Left lung (tissue), 4 donors: ENCODE measurements at regions not wholly inside any gene's neighbourhood (a gene's known extent, or its start where the extent isn't known, plus 50 kb on each side); places are given as distances from the start of the nearest gene placed in this dataset.

Source experiments
- ATAC-seq: fragments of 200-7000 bp; cut with Tn5 transposase; one replicate; pipeline ENCODE4 v1.9.1; 2020; ENCODE audit warnings: moderate library complexity
- DNase-seq, 4 donors: peaks; one replicate each; pipeline ENCODE4 v3.0.0-alpha.2; 2013 to 2020
- H3K27ac ChIP-seq, 2 donors: fragments of 200-600 bp; sonication (generic) in 1 of 2; one replicate each; pipeline versions ENCODE4 v1.5.0 to v1.8.0; 2020 to 2021
- H3K27me3 ChIP-seq, 2 donors: fragments of 200-600 bp; sonication (generic) in 1 of 2; one replicate each; pipeline versions ENCODE4 v1.5.0 to v1.8.0; 2020 to 2021
- H3K36me3 ChIP-seq, 2 donors: fragments of 200-600 bp; sonication (generic) in 1 of 2; one replicate each; pipeline versions ENCODE4 v1.5.0 to v1.8.0; 2020 to 2021
- H3K4me1 ChIP-seq, 2 donors: fragments of 200-600 bp; one replicate each; pipeline ENCODE4 v1.8.0; 2021
- H3K4me3 ChIP-seq, 2 donors: fragments of 200-600 bp; sonication (generic) in 1 of 2; one replicate each; pipeline versions ENCODE4 v1.5.0 to v1.8.0; 2020 to 2021; ENCODE audit warnings: mild to moderate bottlenecking in 1 of 2
- H3K9me3 ChIP-seq, 2 donors: fragments of 200-600 bp; sonication (generic) in 1 of 2; one replicate each; pipeline versions ENCODE4 v1.5.0 to v1.8.0; 2020 to 2021
- intact Hi-C, 2 donors: fragments of 100-400 bp; cut with DNase I; formaldehyde crosslinking; loops; one replicate each; pipeline versions ENCODE4 v1.11.2 to v1.14.2; 2022
- TF ChIP-seq, protein P1 (sequence below), 2 donors: fragments of 200-600 bp; sonication (generic) in 1 of 2; IDR thresholded peaks; one replicate each; pipeline versions ENCODE4 v1.5.0 to v1.8.0; 2021; ENCODE audit warnings: antibody characterized with exemption in 2 of 2
- donor health status: DM: no; HTN: yes; CAD: no.
- donor health status: DM: no; HTN: no; CAD: no.

DNA sequence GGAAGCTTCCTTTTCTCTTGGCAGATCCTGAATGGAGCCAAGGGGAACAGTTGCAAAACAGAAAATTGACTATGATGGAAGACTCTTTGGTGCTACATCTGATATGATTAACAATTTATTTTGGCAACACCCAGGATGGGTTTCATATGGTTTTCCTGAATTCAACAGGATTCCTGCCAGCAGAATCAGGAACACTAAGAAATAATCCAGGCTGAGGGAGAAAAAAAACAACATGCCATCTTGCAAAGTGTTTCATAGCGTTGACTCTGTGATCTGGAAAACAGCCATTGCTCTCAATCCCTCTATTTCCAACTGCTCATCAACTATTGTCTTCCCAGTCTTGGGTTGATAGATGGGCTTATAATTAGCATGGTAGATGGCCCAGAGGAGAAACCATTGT lies 303.8 kb upstream of the KLF3 start:
- no peaks in the 10 kb centered on the region for H3K9me3 ChIP-seq
- H3K4me1 ChIP-seq = no peaks in the 10 kb centered on the region
- no peak overlapping the region for H3K4me3 ChIP-seq
- intact Hi-C loops = no loop called here
- H3K27ac ChIP-seq = no peak overlapping the region
- no peak for DNase-seq
- TF ChIP-seq, protein P1, sequence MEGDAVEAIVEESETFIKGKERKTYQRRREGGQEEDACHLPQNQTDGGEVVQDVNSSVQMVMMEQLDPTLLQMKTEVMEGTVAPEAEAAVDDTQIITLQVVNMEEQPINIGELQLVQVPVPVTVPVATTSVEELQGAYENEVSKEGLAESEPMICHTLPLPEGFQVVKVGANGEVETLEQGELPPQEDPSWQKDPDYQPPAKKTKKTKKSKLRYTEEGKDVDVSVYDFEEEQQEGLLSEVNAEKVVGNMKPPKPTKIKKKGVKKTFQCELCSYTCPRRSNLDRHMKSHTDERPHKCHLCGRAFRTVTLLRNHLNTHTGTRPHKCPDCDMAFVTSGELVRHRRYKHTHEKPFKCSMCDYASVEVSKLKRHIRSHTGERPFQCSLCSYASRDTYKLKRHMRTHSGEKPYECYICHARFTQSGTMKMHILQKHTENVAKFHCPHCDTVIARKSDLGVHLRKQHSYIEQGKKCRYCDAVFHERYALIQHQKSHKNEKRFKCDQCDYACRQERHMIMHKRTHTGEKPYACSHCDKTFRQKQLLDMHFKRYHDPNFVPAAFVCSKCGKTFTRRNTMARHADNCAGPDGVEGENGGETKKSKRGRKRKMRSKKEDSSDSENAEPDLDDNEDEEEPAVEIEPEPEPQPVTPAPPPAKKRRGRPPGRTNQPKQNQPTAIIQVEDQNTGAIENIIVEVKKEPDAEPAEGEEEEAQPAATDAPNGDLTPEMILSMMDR (IDR thresholded peaks at IDR 0.05) = no peak
- H3K36me3 ChIP-seq = no peaks in the 10 kb centered on the region
- no peaks in the 10 kb centered on the region for H3K27me3 ChIP-seq
- ATAC-seq = no peak

DNA sequence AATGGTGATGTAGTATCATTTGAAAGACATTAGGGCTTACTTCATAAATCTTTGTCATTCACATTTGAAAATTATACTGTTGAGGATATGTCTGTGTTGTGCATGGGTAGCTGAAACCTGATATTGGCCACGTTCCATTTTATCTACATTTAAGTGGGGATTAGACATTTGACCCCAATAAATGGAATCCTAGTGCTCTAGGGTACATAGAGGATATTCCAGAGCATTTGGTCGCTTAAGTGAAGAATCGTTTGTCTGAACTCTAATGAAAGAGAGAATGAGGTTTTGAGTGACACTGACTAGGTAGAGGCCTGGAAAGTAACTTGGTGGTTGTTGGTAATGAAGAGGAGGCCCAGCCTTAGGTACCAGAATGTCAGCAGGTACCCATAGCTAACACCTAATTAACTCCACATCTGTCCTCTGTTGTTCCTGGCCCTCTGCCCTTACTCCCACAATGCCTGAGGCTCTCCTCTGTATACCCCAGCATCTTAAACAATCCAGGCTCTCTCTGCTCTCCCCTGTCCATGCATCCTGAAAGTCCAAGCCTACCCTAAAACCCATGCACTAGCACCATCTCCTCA lies 299.5 kb upstream of the KLF3 start:
- no peak overlapping the region for H3K27ac ChIP-seq
- ATAC-seq = no peak
- intact Hi-C loops = no loop called here
- no peak for DNase-seq
- H3K36me3 ChIP-seq = no peaks in the 10 kb centered on the region
- TF ChIP-seq, protein P1 (IDR thresholded peaks at IDR 0.05) = no peak
- H3K4me3 ChIP-seq = no peak overlapping the region
- no peaks in the 10 kb centered on the region for H3K27me3 ChIP-seq
- peaks cover 0 to 7% of the 10 kb centered on the region in 2 donors for H3K4me1 ChIP-seq
- no peaks in the 10 kb centered on the region for H3K9me3 ChIP-seq

DNA sequence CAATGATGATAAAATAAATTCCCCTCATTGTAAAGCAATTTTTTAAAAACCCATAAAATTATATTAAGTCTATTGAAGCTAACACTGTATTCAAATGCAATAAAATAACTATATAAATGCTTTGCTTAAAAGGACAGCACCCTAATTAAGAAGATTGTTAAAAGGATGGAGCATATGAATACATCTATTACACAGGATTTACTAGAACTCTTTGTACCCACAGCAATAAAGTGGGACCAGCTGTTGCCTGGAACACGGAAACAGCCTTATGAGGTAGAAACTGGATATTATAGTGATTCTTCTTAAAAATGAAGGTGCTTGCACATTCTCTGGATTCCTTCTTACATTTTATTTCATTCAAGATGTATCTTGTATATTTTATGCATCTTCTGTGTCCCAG lies 298.7 kb upstream of the KLF3 start:
- no peak overlapping the region for H3K4me3 ChIP-seq
- TF ChIP-seq, protein P1 (IDR thresholded peaks at IDR 0.05) = no peak
- peaks cover 0 to 7% of the 10 kb centered on the region in 2 donors for H3K4me1 ChIP-seq
- no peak for DNase-seq
- no peak for ATAC-seq
- H3K27ac ChIP-seq = no peak overlapping the region
- intact Hi-C loops = no loop called here
- no peaks in the 10 kb centered on the region for H3K9me3 ChIP-seq
- H3K27me3 ChIP-seq = no peaks in the 10 kb centered on the region
- no peaks in the 10 kb centered on the region for H3K36me3 ChIP-seq

DNA sequence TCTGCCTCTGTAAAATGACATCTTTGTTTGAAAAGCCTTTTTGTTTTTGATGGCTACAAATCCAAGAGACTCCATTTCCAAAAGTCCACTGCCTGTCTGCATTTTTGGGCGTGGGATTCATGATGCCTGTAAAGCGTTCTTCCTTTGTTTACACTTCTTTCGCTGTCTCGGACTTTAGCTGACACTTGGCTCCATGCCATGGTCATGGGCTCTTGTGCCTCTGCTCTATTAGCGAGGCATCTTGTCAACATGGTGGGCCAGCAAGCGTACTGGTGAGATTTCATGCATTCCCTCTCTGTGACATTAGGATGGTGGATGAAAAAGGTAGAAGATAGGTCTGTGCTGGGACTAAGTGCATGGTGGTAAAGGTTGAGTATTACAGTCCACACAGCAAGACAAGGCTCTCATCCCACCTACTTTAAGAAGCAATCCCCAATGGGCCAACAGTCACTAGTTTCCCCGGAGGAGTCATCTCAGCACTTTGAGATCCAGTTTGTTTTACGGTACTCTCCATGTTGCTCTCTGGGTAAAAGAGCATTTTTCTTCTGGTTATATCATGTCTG lies 298.2 kb upstream of the KLF3 start:
- intact Hi-C loops = no loop called here
- Histone ChIP-seq H3K36me3 (no peaks in the 10 kb centered on the region), H3K27ac (no peak overlapping the region), H3K4me3 (no peak overlapping the region), H3K9me3 (no peaks in the 10 kb centered on the region), H3K4me1 (peaks cover 0 to 7% of the 10 kb centered on the region in 2 donors), H3K27me3 (no peaks in the 10 kb centered on the region)
- TF ChIP-seq, protein P1 (IDR thresholded peaks at IDR 0.05) = no peak
- ATAC-seq (no peak), DNase-seq (no peak)

DNA sequence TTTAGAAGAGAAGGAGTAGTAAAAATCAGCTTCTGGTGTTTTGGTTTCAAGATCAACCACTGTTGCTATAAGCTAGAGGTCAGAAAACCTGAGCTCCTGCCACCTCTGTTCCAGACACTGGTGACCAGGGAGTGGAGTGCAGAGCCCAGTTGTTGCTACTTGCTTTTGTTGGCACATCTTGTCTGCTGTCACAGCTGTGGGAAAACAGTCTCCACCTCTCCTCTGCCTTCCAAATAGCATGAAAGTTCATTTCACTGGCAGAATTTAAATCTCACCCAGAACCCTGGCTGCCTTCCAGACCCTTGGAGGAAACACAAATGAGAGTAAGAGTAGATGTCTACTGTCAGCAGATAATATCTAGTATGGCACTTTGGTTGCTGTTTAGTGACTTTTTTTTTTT lies 297.5 kb upstream of the KLF3 start:
- no peaks in the 10 kb centered on the region for H3K27me3 ChIP-seq
- TF ChIP-seq, protein P1 (IDR thresholded peaks at IDR 0.05) = no peak
- intact Hi-C loops = no loop called here
- no peaks in the 10 kb centered on the region for H3K9me3 ChIP-seq
- H3K36me3 ChIP-seq = no peaks in the 10 kb centered on the region
- no peak for DNase-seq
- ATAC-seq = no peak
- no peak overlapping the region for H3K4me3 ChIP-seq
- H3K27ac ChIP-seq = no peak overlapping the region
- H3K4me1 ChIP-seq = peaks cover 0 to 11% of the 10 kb centered on the region in 2 donors
